ENCODE measurements at regions not wholly inside any gene's neighbourhood (a gene's known extent, or its start where the extent isn't known, plus 50 kb on each side); places are given as distances from the start of the nearest gene placed in this dataset.

GRCh38 chr13:75124415-75124814 is 357.6 kb downstream of the TBC1D4 start:
- DNase-seq, result no peak

GRCh38 chr13:75123428-75123827 is 358.5 kb downstream of the TBC1D4 start:
- no peak for DNase-seq

DNA sequence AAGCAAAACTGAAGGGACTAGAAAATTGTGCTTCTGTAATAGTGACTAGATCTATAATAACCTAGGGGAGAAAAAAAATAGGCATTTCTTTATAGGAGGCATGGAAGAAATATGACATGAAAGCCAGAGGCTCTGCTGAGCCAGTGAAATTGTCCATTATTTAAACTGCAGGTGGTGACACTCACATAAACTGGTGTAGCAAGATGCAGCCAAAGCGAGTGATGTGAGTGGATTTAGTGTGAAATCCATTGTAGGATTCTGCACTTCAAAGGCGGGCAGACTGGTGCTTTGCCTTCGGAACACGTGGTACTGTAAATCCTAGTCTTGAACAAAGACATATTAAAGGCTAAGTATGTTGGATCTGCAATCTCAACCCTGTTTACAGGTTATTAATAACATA is 361.9 kb downstream of the TBC1D4 start:
- no peak for DNase-seq

DNA sequence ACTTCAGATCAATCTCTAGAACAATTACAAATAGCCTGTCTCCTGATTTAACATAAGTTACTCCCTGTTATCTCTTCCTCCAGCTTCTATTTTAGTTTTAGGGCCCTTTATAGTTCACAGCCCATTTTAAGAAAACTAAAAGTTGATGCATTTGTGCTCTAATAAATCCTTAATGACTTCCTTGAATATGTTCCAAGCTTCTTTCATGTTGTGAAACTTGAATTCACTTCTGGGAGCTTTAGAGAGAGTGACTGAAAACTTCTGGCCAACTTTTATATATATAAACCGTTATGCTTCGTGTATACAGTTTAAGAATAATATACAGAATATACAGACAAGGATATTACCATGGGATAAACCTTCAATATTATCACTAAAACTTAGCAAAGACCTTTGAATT is 366.8 kb downstream of the TBC1D4 start:
- DNase-seq, result no peak

- DNase-seq, result no peak
Observed at GRCh38 chr13:75103976-75104375, 378.0 kb downstream of the TBC1D4 start.

GRCh38 chr13:75102001-75102716 is 379.8 kb downstream of the TBC1D4 start:
- no peak for DNase-seq

DNA sequence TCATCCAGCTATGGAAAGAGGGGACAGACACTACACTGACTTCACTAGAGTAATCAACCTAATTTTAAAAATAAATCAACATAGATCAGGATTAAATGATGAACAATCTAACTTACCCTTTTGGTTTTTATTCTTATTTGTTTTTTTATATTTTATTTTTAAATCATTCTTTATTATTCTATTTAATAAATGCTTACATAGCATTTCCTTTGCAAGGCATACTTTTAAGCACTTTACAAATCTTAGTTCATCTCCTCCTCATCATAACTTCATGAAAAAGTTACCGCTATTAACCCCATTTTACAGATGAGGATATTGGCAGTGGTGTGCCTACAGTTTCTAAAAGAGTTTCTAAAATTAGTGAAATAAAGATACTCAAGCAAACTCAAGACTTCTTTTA is 380.6 kb downstream of the TBC1D4 start:
- no peak for DNase-seq

- no peak for DNase-seq
Observed at GRCh38 chr13:75092143-75092542, 389.8 kb downstream of the TBC1D4 start.

- DNase-seq, result no peak
Observed at GRCh38 chr13:75091718-75092117, 390.3 kb downstream of the TBC1D4 start.

DNA sequence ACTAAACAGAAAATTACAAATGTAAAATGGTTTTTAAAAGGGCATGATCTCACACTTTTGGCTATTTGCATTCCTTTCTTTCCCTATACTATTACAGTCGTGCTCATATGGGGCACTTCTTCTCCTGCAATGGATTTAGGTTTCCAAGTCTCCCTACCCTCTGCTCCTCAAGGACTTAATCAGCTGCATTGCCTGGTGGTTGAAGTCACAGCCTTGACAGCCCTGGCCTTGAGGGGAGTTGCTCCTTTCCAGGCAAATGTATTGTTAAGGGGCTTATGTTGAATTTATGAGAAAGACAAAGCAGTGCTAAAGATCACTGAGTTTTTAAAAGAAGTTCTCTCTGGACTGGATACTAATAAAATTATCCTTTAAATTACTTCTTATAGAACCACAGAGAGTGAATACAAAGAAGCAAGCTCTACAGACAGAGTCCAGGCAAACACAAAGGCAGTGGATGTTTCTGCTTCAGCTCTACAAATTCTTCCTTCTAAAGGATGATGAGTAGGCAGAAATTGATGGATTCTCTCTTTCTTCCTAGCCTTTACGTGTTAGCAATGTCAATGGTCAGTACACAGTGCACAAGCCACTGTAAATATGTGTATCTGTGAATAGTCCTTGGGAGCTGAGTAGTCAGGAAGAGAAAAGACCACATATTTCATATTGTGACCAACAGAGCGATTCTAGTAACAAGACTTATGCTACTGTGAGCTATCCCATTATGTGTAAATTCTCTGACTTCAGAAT is 390.9 kb downstream of the TBC1D4 start:
- no peak for DNase-seq

- DNase-seq, result no peak
Observed at GRCh38 chr13:75088915-75089314, 393.1 kb downstream of the TBC1D4 start.

DNA sequence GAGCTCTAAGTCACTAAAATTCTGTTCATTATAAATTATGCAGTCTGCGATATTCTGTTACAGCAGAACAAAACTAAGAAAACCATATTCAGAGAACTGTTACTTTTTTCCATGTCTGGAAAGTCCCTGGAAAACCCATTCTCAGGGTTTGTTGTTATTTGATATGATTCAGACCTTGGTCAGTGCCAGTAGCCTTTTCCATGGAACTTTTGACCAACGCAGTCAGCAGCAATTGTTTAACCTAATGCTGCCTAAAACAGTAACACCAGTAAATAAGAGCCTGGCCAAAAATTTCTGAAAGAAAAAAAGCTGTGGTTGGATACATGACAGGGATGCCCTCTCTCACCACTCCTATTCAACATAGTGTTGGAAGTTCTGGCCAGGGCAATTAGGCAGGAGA is 402.7 kb downstream of the TBC1D4 start:
- no peak for DNase-seq

GRCh38 chr13:75076476-75076875 is 405.5 kb downstream of the TBC1D4 start:
- DNase-seq, result no peak

GRCh38 chr13:75073786-75074185 is 408.2 kb downstream of the TBC1D4 start:
- DNase-seq, result no peak

DNA sequence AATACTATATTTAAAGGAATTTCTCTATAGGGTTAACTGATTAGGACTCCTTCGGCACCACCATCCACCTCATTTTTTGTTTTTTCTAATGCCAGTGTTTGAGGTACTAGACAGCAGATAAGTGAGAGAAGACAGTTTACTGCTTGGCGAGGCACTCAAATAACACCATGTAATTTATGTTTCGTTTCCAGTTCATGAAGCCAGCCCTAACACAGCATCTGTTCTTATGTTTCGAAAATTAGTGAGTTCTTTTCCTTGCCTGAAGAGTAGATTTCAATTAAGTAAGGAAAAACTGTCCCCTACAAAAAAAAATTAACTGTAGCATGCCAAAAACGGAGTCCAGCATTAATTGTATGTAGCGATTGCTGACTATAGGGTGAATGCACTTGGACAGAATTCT is 409.1 kb downstream of the TBC1D4 start:
- DNase-seq, result no peak

GRCh38 chr13:75072368-75072767 is 409.6 kb downstream of the TBC1D4 start:
- DNase-seq, result no peak

DNA sequence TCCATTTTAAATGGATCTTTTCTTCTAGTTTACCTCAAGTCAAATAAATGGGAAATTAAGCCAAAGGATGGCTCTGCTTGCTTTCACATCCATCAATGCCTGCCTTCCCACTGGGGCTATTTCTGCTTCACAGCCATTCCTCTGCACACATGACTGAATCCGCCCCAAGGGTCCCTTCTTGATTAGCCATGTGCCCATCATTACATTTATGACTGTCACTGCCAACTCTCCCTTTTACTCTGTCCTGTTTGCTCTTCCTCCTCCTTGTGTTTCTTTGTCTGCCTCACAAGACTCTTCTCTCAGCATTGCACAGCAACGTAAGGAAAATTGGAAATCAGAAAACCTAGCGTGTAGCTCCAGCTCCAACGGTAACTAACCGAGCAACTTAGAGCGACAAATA is 410.2 kb downstream of the TBC1D4 start:
- no peak for DNase-seq

GRCh38 chr13:75071395-75071794 is 410.6 kb downstream of the TBC1D4 start:
- no peak for DNase-seq

- DNase-seq, result no peak
Observed at GRCh38 chr13:75061909-75062308, 420.1 kb downstream of the TBC1D4 start.

DNA sequence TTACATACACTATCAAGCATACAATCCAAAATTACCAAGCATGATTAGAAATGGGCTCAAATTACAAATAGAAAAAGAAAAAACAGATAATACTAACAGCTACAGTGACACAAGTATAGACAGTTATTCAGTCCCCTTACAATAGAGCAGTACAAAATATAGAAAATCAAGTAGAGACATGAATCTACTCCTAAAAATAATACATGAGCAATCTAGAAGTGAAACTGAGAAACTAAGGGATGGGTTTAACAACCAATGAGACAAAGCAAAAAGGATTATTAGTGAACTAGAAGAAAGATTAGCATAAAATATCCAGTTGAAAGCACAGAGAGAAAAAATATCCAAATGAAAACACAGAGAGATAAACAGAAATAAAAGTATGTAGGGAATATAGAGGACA is 426.7 kb downstream of the TBC1D4 start:
- DNase-seq, result no peak

- DNase-seq, result no peak
Observed at GRCh38 chr13:75052616-75053015, 429.4 kb downstream of the TBC1D4 start.

- DNase-seq, result no peak
Observed at GRCh38 chr13:75050419-75051046, 431.4 kb downstream of the TBC1D4 start.

DNA sequence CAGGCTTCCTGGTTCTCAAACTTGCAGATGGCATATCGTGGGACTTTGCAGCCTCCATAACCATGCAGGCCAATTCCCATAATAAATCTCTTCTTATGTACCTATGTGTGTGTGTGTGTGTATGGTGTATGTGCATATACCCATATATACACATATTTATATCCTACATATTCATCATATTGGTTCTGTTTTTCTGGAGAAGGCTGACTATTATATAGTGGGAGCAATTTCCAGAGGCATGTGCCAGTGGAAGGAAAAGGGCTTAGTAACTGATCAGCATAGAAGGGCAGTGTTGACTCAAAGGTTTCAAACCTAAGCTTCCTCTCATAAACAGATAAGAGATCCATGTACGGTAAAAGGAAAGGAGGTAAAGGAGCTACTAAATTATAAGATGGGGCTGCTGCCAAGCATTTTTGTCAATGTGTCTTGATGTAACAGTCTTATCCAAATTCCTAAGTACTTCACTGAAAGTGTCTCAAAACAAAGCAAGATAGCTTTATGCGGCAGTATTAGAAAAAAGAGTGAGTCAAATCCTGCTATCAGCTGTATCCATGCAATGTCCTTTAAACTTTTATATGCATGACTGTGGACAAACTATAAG is 432.1 kb downstream of the TBC1D4 start:
- DNase-seq, result no peak

DNA sequence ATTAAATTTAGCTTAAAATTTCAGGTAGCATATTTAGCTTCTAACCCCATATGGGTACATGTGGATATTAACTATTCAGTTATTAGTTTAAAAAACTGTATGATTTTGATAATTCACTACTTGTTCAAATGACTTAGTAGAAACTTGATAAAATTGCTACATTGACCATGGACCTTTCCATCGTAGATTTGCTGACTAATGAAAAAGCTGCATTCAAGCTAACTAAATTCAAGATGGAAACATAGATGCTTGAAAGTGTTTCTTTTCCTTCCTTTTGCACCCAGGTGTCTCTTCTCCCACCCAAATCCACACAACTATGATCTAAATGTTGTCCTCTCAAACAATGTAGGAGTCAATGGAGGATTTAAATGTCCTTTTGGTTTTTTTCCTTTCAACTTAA is 439.2 kb downstream of the TBC1D4 start:
- no peak for DNase-seq
